ENCODE measurements at regions not wholly inside any gene's neighbourhood (a gene's known extent, or its start where the extent isn't known, plus 50 kb on each side); places are given as distances from the start of the nearest gene placed in this dataset.
A peak's percentile ranks its signal among the peaks of the same experiment; 100 is the strongest.

DNA sequence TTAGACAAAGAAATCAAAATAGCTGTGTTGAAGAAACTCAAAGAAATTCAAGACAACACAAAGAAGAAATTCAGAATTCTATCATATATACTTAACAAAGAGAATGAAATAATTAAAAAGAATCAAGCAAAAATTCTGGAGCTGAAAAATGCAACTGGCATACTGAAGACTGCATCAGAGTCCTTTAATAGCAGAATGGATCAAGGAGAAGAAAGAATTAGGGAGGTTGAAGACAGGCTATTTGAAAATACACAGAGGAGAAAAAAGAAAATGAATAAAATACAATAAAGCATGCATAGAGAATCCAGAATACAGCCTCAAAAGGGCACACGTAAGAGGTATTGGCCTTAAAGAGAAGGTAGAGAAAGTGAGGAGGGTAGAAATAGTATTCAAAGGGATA, 179.5 kb upstream of the SPIN4 start (continued):
- TF ChIP-seq, protein P1, sequence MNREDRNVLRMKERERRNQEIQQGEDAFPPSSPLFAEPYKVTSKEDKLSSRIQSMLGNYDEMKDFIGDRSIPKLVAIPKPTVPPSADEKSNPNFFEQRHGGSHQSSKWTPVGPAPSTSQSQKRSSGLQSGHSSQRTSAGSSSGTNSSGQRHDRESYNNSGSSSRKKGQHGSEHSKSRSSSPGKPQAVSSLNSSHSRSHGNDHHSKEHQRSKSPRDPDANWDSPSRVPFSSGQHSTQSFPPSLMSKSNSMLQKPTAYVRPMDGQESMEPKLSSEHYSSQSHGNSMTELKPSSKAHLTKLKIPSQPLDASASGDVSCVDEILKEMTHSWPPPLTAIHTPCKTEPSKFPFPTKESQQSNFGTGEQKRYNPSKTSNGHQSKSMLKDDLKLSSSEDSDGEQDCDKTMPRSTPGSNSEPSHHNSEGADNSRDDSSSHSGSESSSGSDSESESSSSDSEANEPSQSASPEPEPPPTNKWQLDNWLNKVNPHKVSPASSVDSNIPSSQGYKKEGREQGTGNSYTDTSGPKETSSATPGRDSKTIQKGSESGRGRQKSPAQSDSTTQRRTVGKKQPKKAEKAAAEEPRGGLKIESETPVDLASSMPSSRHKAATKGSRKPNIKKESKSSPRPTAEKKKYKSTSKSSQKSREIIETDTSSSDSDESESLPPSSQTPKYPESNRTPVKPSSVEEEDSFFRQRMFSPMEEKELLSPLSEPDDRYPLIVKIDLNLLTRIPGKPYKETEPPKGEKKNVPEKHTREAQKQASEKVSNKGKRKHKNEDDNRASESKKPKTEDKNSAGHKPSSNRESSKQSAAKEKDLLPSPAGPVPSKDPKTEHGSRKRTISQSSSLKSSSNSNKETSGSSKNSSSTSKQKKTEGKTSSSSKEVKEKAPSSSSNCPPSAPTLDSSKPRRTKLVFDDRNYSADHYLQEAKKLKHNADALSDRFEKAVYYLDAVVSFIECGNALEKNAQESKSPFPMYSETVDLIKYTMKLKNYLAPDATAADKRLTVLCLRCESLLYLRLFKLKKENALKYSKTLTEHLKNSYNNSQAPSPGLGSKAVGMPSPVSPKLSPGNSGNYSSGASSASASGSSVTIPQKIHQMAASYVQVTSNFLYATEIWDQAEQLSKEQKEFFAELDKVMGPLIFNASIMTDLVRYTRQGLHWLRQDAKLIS (CRISPR knock-in tag; IDR thresholded peaks at IDR 0.05; ENCODE audit: borderline replicate concordance) = no peak
- no peak for TF ChIP-seq ETV6 (CRISPR knock-in tag; IDR thresholded peaks at IDR 0.05)

DNA sequence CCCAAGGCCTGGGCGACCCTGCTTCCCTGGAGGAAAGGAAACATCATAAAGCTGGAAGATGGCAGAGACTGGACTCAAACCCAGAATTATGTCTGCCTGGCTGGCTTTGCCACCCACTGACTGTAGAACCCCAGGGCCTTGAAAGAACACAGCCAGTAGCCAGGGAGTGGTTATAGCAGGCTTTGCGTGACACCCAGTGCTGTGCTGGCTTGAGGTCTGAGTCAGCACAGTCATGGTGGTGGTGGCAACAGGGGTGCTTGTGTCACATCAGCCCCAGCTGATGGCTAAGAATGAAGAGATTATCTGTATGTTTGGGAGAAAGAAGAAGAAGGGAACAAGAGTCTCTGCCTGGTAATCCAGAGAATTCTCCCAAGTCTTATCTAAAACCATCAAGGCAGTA, 178.8 kb upstream of the SPIN4 start:
- Mint-ChIP-seq H3K36me3 (no peaks in the 10 kb centered on the region; the same call in 1 of the 2 replicates), H3K27ac (no peak overlapping the region), H3K4me3 (no peak overlapping the region), H3K27me3 (ENCODE audit: low read depth) (no peaks in the 10 kb centered on the region), H3K4me1 (peaks cover 9% of the 10 kb centered on the region), H3K9me3 (peaks cover 12% of the 10 kb centered on the region)
- ATAC-seq (no peak), DNase-seq (ENCODE audit: low spot score) (no peak)
- TF ChIP-seq, protein P2, sequence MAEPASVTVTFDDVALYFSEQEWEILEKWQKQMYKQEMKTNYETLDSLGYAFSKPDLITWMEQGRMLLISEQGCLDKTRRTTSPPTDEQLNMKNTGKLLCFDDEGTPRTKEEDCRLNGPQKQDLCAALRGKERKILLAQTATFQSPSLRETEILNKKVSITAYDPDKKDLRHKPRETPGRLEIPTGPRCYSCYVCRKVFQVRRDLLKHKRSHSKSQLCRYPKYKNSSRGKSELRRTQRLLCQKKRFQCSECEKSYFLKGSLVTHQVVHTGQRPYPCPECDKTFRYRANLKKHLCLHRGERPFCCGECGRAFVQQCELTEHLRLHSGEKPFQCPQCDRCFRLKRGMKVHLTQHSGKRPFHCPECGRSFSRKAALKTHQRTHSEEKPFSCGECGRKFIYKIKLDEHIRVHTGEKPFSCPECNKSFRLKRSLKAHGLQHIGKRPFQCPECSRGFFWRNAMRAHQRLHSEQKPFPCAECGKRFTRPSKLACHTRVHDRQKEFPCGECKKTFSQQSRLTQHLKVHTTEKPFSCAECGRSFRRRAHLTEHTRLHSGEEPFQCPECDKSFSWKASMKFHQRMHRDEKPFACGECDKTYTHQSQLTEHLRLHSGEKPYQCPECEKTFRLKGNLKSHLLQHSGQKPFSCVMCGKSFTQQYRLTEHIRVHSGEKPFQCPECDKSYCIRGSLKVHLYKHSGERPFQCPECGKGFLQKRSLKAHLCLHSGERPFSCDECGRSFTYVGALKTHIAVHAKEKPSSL (CRISPR knock-in tag; conservative IDR thresholded peaks at IDR 0.05) = no peak
- no peak for TF ChIP-seq MYBL2 (CRISPR knock-in tag; IDR thresholded peaks at IDR 0.05)
- no peak for TF ChIP-seq ZNF317 (CRISPR knock-in tag; IDR thresholded peaks at IDR 0.05; ENCODE audit: borderline replicate concordance, low read depth)
- no peak for TF ChIP-seq SP1 (CRISPR knock-in tag; conservative IDR thresholded peaks at IDR 0.05)
- ChIA-PET POLR2A (no interaction called here), CTCF (no interaction called here)

DNA sequence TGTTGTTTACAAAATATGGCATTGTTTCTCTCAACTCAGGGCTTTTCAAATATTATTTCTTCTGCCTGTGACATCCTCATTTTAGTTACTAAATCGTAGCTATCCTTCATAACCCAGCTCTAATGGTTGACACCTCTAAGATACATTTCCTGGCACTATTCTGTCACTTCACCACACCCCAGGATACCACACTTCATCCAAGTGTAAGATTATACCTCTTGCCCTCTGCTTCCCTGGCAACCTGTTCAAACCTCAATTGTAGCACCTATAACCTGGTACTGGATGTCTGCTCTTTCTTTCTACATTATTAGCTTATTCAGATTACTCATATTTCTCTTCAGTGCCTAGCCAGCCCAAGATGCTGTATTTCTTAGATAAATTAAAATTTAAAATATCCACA, 175.7 kb upstream of the SPIN4 start:
- ATAC-seq (no peak), DNase-seq (ENCODE audit: low spot score) (no peak)
- Mint-ChIP-seq H3K36me3 (no peaks in the 10 kb centered on the region; the same call in 1 of the 2 replicates), H3K4me3 (no peak overlapping the region), H3K9me3 (peaks cover 10% of the 10 kb centered on the region), H3K4me1 (peaks cover 9% of the 10 kb centered on the region), H3K27ac (peak overlapping the region; percentile 22; the same call in 1 of the 2 replicates), H3K27me3 (ENCODE audit: low read depth) (no peaks in the 10 kb centered on the region)
- POLR2A ChIA-PET = no interaction called here
- TF ChIP-seq FOXJ3 (CRISPR knock-in tag; IDR thresholded peaks at IDR 0.05; ENCODE audit: borderline replicate concordance) (no peak), ZNF396 (CRISPR knock-in tag; IDR thresholded peaks at IDR 0.05; ENCODE audit: borderline replicate concordance) (no peak), TEAD4 (CRISPR knock-in tag; IDR thresholded peaks at IDR 0.05) (no peak), CREM (CRISPR knock-in tag; IDR thresholded peaks at IDR 0.05) (no peak)
- CTCF ChIA-PET = interaction anchor here (1.2 kb wide), 1 partner anchor 160 kb away, joined by 4 read pairs; no protein-coding TSS in a partner anchor

DNA sequence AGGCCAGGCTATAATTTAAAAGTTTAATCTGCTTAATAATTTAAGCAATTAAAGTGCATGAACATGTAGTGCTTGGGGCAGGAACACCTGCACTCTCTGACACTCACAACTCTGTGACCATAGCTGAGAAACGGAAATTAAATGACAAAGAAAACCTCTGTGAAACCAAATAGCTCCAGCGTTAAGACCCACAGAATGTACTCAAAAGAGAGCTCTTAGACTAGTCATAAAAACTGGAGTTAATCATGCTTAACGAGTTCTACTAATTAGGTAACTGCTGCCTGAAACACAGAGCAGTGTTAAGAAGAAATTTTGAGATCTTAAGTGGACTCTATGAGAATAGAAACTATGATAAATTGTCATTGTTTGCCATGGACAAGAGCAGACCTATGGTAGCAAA, 174.4 kb upstream of the SPIN4 start:
- Mint-ChIP-seq H3K27me3 (ENCODE audit: low read depth) (no peaks in the 10 kb centered on the region), H3K36me3 (no peaks in the 10 kb centered on the region; the same call in 1 of the 2 replicates), H3K27ac (no peak overlapping the region), H3K9me3 (peaks cover 8% of the 10 kb centered on the region), H3K4me3 (no peak overlapping the region), H3K4me1 (peaks cover 14% of the 10 kb centered on the region)
- ChIA-PET POLR2A (no interaction called here), CTCF (no interaction called here)
- DNase-seq (ENCODE audit: low spot score) = no peak
- ATAC-seq = no peak
- TF ChIP-seq, protein P3, sequence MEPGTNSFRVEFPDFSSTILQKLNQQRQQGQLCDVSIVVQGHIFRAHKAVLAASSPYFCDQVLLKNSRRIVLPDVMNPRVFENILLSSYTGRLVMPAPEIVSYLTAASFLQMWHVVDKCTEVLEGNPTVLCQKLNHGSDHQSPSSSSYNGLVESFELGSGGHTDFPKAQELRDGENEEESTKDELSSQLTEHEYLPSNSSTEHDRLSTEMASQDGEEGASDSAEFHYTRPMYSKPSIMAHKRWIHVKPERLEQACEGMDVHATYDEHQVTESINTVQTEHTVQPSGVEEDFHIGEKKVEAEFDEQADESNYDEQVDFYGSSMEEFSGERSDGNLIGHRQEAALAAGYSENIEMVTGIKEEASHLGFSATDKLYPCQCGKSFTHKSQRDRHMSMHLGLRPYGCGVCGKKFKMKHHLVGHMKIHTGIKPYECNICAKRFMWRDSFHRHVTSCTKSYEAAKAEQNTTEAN (CRISPR knock-in tag; IDR thresholded peaks at IDR 0.05) = no peak
- TF ChIP-seq TP53 (CRISPR knock-in tag; IDR thresholded peaks at IDR 0.05) = no peak
- TF ChIP-seq, protein P4, sequence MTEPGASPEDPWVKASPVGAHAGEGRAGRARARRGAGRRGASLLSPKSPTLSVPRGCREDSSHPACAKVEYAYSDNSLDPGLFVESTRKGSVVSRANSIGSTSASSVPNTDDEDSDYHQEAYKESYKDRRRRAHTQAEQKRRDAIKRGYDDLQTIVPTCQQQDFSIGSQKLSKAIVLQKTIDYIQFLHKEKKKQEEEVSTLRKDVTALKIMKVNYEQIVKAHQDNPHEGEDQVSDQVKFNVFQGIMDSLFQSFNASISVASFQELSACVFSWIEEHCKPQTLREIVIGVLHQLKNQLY (CRISPR knock-in tag; IDR thresholded peaks at IDR 0.05) = no peak
- TF ChIP-seq, protein P5, sequence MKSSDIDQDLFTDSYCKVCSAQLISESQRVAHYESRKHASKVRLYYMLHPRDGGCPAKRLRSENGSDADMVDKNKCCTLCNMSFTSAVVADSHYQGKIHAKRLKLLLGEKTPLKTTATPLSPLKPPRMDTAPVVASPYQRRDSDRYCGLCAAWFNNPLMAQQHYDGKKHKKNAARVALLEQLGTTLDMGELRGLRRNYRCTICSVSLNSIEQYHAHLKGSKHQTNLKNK (CRISPR knock-in tag; IDR thresholded peaks at IDR 0.05) = no peak
- TF ChIP-seq, protein P6, sequence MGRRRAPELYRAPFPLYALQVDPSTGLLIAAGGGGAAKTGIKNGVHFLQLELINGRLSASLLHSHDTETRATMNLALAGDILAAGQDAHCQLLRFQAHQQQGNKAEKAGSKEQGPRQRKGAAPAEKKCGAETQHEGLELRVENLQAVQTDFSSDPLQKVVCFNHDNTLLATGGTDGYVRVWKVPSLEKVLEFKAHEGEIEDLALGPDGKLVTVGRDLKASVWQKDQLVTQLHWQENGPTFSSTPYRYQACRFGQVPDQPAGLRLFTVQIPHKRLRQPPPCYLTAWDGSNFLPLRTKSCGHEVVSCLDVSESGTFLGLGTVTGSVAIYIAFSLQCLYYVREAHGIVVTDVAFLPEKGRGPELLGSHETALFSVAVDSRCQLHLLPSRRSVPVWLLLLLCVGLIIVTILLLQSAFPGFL (CRISPR knock-in tag; IDR thresholded peaks at IDR 0.05; ENCODE audit: borderline replicate concordance) = no peak
- TF ChIP-seq ZNF121 (CRISPR knock-in tag; IDR thresholded peaks at IDR 0.05) = no peak
- TF ChIP-seq ESRRA (CRISPR knock-in tag; IDR thresholded peaks at IDR 0.05; ENCODE audit: borderline replicate concordance) = no peak
- no peak for TF ChIP-seq ZNF138 (CRISPR knock-in tag; conservative IDR thresholded peaks at IDR 0.05)
- TF ChIP-seq, protein P7, sequence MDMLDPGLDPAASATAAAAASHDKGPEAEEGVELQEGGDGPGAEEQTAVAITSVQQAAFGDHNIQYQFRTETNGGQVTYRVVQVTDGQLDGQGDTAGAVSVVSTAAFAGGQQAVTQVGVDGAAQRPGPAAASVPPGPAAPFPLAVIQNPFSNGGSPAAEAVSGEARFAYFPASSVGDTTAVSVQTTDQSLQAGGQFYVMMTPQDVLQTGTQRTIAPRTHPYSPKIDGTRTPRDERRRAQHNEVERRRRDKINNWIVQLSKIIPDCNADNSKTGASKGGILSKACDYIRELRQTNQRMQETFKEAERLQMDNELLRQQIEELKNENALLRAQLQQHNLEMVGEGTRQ (CRISPR knock-in tag; IDR thresholded peaks at IDR 0.05) = no peak
- no peak for TF ChIP-seq NFE2L1 (CRISPR knock-in tag; IDR thresholded peaks at IDR 0.05)
- TF ChIP-seq RORB (CRISPR knock-in tag; IDR thresholded peaks at IDR 0.05) = no peak

Data from WTC11 (cell line).